22Rv1 (cell line): ENCODE measurements at regions not wholly inside any gene's neighbourhood (a gene's known extent, or its start where the extent isn't known, plus 50 kb on each side); places are given as distances from the start of the nearest gene placed in this dataset.

Source experiments
- CTCF ChIP-seq: fragments of 450-650 bp; IDR thresholded peaks from 2 replicates; pipeline ENCODE4 v1.5.1; 2017; ENCODE audit warnings: mild to moderate bottlenecking
- ZFX ChIP-seq: fragments of 450-650 bp; IDR thresholded peaks from 2 replicates; pipeline ENCODE4 v1.6.1; 2017; ENCODE audit warnings: antibody characterized with exemption, borderline replicate concordance

- no peak for TF ChIP-seq CTCF
- no peak for TF ChIP-seq ZFX
Observed at GRCh38 chr11:109247071-109247470, 174.9 kb upstream of the C11orf87 start.
